Skin epidermis (tissue), 12 donors: ENCODE measurements at regions not wholly inside any gene's neighbourhood (a gene's known extent, or its start where the extent isn't known, plus 50 kb on each side); places are given as distances from the start of the nearest gene placed in this dataset.

Experiments
- H3K27ac ChIP-seq, 21 experiments: fragments of 200-600 bp; sonication (generic) in 11 of 21; one replicate each; pipeline ENCODE4 v1.5.0; 2020; ENCODE audit warnings: mild to moderate bottlenecking in 3 of 21, inconsistent platforms in 2 of 21, moderate library complexity in 2 of 21
- H3K4me3 ChIP-seq, 7 experiments: fragments of 200-600 bp; sonication (generic) in 2 of 7; one replicate each; pipeline ENCODE4 v1.5.0; 2020; ENCODE audit warnings: inconsistent platforms in 2 of 7, mild to moderate bottlenecking in 2 of 7, moderate library complexity in 1 of 7

DNA sequence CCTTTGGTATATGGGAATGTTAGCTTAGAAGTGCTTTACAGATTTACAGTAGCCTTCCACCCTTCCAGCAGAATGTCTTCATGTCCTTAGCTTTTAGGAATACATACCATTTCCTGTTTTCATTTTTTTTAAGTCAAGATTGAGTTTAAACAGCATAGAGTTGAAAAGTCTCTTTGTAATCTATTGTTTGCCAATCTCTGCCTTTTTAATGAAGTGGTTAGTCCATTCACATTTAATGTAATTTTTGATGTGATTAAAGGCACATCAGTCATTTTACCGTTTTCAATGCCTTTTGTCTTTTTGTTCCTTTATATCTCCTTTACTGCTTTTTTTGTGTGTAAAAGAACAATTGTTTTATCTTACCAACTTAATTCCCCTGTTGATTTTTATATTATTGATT lies 233.4 kb upstream of the SMIM21 start:
- Histone ChIP-seq H3K4me3 (no peak overlapping the region), H3K27ac (no peak overlapping the region)

DNA sequence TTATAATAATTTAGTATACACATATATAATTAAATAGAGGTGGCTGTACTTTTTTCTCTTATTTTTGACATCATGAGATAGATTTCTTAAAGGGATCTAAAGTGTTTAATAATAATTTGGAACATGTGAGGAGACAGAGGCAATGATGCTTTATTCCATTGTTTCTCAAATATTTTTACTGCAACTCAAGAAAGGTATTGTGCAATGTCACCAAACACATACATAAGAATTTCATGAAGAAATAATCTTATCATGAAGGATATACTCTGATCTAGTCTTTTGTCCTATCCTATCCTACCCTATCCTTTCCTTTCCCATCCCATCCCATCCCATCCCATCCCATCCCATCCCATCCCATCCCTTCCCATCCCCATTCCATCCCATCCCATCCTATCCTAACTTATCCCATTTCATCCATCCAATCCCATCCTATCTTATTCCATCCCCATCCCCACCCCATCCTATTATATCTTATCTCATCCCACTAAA lies 232.1 kb upstream of the SMIM21 start:
- no peak overlapping the region for H3K27ac ChIP-seq
- H3K4me3 ChIP-seq, result no peak overlapping the region

DNA sequence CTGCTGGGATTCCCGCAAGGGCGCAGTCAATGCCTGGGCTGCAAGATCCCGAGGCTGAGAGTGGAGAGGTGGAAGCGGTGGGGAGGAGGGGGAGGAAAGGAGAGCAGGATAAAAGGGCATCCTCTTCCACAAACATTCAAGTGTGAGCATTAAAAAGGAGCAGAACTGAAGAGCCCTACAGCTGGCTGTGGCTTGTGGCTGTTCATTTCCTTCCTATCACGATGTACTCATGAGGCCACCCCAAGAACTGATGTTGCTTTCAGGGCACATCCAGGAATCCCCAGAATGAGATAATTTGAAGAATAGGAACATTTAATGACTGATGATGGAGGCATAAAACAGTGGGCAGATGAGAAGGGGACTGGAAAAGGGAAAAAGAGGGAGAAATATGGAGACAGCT lies 230.8 kb upstream of the SMIM21 start:
- H3K4me3 ChIP-seq, result no peak overlapping the region
- no peak overlapping the region for H3K27ac ChIP-seq

DNA sequence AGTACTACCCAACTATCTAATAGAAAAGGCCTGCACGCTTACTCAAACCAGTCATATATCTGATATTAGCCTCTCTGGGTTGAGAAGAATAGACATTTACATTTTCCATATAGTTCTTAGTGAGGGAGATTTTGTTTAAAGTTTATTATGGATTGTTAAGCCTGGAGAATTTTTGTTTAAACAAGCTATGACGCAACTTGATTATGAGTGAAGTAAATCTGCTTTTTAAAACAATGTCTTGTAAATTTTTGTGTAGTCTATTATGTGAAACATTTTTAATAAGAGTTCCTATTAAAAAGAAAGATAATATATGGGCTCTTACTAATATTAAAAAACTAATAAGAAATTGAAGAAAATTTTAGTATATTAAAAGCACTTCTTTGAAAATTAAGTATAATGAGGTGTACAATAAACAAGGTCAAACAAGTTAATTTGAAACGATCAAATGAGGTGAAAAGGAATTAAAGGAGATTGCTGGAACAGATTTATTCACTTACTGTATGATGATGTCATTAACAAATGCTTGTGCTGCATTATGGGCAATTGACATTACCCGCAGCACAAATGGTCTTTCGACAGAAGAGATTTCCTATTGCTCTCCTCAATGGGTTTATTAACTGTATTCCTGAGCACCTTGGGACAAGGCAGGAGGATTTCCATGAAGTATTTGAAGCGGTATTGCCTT lies 229.2 kb upstream of the SMIM21 start:
- Histone ChIP-seq H3K27ac (no peak overlapping the region), H3K4me3 (no peak overlapping the region)

DNA sequence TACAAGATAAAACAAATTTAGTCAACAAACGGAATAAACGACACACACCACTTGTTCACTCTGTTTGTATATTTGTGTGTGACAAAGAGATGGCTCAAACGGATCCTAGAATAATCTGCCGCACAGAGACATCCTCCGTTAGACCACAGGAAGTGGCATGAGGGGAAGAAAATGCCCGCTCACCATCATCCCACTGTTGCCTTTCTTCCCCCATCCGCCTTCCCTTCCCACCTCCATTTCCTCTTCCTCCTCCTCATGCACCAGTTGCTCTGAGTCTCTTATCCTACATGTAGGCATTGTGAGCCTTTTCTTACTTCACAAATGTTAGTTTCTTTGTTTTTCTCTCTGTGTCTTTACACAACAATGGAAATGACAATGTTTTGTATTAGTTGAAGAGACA lies 228.5 kb upstream of the SMIM21 start:
- H3K27ac ChIP-seq, result no peak overlapping the region
- no peak overlapping the region for H3K4me3 ChIP-seq

DNA sequence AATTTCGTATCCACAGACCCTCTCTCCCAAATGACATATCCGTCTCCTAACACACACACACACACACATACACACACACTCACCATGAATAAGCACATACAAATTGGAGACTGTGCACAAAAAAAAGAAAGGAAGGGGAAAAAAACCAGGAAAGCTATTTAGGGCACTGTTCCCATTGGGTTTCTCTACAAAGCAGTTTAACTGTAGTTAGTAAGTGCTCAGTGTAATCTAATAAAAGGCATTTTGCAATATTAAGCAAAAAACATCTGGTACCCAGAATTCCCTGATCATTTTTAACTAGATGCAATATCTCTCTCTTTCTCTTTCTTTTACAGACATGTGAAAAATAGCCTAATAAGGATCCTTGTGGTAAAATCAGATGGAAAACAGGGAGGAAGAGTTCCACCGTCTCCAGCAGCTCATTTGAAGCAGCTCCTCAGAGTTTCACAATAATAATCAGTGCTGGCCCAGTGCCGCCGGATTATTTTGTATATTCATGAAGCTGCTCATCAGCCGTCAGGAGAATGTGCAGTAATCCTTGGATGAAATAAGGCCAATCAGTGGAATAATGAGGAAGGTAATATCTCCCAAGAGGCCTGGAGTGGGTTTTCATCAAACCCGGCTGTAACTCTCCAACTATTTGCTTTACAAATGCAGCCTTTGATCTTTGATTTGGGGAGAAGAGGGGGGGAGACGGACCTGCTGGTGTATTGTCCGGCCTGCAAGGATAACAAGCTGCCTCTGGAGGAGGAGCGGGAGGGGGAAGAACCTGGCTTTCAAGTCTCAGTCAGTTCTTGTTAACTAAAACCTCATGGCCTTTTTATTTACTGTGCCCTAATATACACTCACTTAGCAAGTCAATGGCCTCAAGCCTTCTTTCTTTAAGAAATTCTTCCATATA lies 227.6 kb upstream of the SMIM21 start:
- no peak overlapping the region for H3K4me3 ChIP-seq
- peak overlapping the region in 1 of 21 experiments; percentile 17 for H3K27ac ChIP-seq

DNA sequence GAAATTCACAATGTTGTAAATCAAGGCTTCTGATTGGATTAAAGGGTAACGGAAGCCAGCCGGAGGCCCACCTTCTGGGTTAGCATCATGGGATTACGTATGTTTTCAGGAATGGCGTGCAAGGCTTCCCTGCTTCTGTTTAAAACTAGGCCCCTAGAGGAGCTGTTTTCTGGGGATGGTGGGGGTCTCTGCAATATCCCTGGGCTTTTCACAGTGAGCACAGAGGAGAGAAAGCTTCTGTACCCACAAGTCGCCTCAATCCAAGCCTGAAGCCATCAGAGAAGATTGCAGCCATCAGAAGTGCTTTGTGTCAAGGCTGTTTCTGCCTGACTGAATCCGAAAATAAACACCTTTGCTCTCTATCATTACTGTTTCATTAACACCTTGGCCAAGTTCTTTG lies 226.9 kb upstream of the SMIM21 start:
- H3K27ac ChIP-seq, result peak overlapping the region in 1 of 21 experiments; percentile 17

DNA sequence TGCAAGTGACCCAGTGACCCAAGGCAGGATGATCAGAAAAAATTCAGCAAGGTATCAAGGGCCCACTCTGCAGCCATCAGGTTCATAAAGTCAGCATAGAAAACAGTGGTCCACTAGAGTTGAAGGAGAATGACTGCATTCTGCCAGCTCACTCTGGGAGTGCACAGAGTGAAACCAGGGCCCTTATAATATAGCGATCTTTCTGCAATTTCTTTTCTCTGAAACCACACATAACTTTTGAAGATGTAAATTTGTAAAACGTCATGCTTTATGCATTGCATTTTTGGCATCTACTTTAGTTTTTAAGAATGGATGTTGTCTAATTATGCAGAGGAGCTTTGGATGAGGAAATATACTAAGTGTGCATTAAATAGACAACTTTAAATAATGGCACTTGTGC lies 225.0 kb upstream of the SMIM21 start:
- Histone ChIP-seq H3K4me3 (no peak overlapping the region), H3K27ac (no peak overlapping the region)

More for the DNA sequence above, 226.9 kb upstream of the SMIM21 start:
- H3K4me3 ChIP-seq, result no peak overlapping the region

DNA sequence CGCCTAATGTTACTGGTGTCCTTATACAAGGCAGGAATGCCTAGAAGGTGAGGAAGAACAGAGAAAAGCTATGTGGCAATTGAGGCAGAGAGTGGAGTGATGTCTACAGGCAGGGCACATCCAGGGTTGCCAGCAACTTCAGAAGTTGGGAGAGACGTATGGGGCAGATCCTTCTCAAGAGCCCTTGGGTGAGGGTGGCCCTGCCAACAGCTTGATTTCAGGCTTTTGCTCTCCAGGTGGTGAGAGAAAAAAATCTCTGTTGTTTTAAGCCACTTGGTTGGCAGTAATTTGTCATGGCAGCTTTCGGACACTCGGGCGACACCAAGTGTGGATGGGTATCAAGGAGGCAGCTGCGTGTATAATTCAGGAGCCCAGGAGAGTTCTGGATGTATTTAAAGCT lies 217.4 kb upstream of the SMIM21 start:
- Histone ChIP-seq H3K4me3 (no peak overlapping the region), H3K27ac (no peak overlapping the region)

DNA sequence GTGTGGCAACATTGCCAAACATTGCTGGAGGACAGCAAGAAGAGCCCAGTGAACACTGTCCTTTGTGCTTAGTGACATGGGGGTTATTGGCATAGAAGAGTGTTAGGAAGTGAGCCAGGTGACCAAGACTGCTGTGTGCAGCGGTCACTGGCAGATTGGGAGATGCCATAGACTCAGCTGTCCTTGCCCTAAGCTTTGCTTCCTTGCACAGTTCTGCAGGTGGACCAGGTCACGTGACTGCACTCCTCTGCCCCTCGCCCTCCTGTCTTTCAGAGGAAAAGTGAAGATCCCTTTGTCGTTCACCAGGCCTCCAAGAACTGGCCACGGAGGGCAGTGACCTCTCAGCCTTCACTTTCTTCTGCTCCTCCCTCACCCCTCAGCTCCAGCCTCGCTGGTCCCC lies 215.6 kb upstream of the SMIM21 start:
- Histone ChIP-seq H3K4me3 (no peak overlapping the region), H3K27ac (no peak overlapping the region)

DNA sequence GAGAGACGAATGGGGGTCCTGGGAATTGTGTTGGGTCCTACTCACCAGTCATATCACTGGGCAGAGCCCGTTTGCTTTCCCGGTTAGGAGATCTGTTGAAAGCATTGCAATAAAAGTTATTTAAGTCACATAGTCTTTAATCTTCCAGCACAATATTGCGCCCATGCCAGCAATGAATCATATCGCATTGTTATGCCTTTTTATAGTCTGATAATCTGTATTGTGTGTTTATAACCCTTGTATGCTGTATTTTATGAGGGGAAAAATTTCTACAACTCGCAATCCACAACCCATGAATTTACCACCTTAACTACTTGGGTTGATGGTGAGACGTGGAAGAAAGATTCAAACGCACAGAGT lies 211.9 kb upstream of the SMIM21 start:
- H3K4me3 ChIP-seq, result no peak overlapping the region
- no peak overlapping the region for H3K27ac ChIP-seq

DNA sequence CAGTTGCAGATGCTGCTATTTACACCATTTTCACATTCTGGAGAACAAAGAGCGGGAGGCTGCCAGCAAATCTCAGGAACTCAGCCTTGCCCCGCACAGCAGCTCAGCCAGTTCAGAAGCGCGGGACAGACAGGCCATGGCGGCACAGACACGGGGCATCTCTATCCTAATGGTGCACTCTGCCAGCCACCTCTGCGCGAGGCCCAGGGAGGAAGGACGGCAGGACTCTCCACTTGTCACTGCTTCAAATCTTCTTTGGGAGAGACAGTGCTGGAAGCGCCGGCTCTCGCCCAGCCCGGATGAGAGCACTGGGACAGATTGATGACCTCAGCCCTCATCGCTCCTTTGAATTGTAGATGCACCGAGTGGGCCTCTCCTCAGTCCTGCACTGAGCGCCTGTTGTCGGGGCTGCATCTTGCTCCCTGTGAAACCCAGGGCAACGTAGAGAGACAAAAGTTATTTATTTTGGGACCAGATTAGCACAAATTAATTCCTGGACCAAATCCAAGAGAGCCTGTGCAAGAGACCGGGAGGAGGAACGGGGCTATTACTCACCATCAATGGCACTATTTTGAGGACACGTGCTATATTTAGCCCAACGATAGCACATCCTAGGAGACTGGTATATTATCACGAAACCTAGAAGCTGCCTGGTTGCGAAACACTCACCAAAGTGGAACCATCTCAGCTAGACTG lies 211.4 kb upstream of the SMIM21 start:
- peak overlapping the region in 9 of 21 experiments; percentile 18 to 84 (median 47) for H3K27ac ChIP-seq
- H3K4me3 ChIP-seq, result peak overlapping the region in 1 of 7 experiments; percentile 6

DNA sequence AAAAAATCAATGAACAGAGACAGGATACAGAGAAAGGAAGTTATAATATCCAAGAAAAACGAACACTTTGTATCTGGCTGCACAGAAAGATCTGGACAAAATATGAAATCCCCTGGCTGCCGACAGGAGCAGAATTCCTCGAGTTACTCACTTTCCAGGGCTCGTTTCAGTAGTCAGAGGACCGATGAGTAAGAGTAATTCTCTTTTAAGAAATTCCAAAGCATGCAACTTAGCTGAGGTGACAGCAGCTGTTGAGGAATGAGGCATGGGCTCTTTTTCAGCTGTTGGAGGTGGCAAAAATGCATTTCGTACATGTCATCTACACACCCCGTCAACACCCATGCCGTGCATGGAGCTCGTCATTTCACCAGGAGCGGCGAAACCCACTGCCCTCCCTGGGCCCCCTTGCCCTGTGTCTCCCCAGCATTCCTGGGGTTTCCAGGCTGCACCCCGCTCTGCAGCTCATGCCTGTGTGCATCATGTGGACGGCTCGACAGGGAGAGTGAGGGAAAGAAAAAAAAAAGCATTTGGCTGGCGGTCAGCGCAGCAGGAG lies 210.8 kb upstream of the SMIM21 start:
- Histone ChIP-seq H3K27ac (peak overlapping the region in 9 of 21 experiments; percentile 18 to 84 (median 47)), H3K4me3 (peak overlapping the region in 1 of 7 experiments; percentile 6)

DNA sequence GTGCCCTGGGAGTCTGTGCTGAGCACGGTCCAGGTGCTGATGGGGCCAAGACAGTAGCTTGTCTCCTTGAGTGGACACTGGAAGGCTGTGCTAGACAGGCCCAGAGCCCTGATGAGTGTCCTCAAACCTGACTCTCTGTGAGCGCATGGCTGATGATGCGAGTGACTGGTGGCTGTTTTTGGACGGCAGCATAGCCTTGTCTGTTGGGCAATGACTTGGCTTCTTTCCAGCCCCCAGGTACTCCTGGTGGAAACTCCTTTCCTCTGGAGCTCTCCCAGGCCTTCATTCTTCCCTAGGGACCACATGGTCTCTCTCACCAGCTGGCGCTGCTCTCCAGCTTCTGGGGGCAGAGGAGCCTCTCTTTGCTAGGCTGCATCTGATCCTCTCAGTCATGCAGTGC lies 207.6 kb upstream of the SMIM21 start:
- H3K4me3 ChIP-seq, result no peak overlapping the region

DNA sequence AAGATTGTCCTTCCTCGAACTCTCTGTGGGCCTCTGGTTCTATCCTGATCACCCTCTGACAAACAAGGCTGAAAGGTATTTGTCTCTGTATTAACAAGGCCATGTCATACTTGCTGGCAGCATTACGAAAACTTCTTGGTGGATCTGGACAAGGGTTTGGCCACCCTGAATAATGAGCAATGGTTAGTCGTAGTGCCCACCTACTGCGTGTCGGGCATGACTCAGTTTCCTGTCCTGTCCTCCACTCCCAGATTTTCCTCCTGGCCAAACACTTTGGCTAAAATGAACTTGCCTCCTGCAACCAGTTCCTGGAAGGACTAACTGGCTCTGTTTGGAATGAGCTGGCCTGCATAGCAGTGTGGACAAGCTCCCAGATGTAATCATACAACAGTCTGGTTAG lies 198.5 kb upstream of the SMIM21 start:
- no peak overlapping the region for H3K4me3 ChIP-seq
- H3K27ac ChIP-seq, result no peak overlapping the region

More for the DNA sequence above, 207.6 kb upstream of the SMIM21 start:
- H3K27ac ChIP-seq, result no peak overlapping the region

DNA sequence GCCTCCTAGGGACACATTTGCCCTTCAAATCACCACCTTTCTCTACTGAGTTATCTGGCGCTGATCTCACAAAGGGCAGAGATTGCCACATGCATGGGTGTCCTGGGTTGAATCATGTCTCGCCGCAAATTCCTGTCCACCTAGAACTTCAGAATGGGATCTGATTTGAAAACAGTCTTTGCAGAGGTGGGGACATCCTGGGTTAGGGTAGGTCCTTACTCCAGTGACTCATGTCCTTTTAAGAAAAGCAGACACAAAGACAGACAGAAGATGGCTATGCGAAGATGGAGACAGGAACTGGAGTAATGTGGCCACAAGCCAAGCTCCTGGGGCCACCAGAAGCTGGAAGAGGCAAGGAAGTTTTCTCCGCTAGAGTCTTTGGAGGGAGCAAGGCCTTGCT lies 197.4 kb upstream of the SMIM21 start:
- Histone ChIP-seq H3K27ac (no peak overlapping the region), H3K4me3 (no peak overlapping the region)

DNA sequence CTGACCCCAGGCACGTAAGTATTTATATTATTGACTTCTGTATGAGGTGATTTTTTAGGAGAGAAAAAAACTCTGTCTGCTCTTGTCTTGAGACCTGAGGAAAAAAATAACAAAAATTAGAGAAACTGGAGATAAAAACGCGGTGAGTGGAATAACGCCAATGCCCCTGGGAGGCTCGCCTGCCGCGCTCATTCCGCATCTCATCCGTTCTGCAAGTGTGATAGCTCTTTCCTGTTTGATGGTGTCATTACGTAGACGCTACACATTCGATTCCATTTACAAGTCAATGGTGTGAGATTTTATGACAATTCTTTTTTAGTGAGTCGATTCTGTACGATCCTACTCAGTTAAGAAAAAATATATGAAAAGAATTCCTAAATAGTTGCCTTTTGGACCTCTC lies 194.3 kb upstream of the SMIM21 start:
- Histone ChIP-seq H3K4me3 (no peak overlapping the region), H3K27ac (no peak overlapping the region)

DNA sequence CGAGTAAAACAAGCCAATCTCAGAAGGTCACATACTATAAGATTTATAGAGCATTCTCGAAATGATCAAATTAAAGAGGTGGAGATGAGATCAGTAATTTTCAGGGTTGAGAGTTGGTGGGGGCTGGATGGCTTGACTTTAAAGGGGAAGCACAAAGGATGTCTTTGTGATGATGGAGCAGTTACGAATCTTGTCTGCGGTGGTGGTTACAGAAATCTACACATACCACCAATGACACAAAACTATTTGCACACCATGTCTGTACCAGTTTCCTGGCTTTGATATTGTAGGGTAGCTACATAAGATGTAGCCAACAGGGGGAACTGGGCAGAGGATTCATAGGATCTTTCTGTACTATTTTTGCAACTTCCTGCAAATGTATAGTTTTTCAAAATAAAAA lies 190.6 kb upstream of the SMIM21 start:
- Histone ChIP-seq H3K4me3 (no peak overlapping the region), H3K27ac (no peak overlapping the region)

DNA sequence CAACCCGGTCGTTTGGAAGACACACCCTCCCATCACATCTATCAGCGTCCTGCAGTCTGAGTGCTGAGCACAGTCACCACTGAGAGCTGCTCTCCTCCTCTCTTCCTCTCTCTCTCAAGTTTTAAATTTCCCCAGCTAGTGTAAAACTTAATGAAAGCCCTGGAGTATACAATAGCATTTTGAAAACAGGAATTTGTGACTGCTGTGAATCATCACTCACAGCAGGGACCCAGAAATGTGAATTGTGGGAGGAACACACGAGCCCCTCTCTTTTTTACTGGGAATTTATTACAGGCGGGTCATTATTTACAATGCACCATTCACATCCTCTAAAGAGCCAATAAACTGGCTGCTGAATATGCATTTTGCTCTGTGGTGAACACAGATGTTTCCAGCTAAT lies 185.0 kb upstream of the SMIM21 start:
- no peak overlapping the region for H3K4me3 ChIP-seq
- H3K27ac ChIP-seq, result no peak overlapping the region

DNA sequence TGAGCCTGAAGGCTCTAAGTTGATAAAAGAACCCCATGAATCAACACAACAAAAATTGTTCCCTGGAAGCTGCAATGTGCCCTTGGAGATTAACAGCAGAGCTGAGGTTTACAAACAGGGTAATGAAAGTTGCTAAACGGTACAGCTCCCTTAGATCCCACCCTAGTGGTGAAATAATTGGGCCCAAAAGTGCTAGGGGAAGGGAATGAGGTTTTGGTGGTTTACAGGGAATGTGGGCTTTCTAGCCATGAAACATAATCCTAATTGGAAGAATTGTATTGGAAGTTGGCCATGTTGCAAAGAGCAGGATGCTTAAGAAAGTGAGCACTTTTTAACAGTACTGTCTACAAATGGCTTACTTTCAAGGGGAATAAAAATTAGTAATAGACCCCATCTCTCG lies 180.2 kb upstream of the SMIM21 start:
- no peak overlapping the region for H3K4me3 ChIP-seq
- no peak overlapping the region for H3K27ac ChIP-seq
